Bronchial epithelial cell (primary cell): ENCODE measurements at regions not wholly inside any gene's neighbourhood (a gene's known extent, or its start where the extent isn't known, plus 50 kb on each side); places are given as distances from the start of the nearest gene placed in this dataset.

Experiments
- DNase-seq: peaks from one replicate; pipeline ENCODE4 v3.0.0-alpha.2; 2010; ENCODE audit warnings: low read depth
- FAIRE-seq: peaks from 2 replicates; lab custom pipeline; 2011; peaks lifted over from hg19 to GRCh38; lab: Jason Lieb, UNC
- H3K27me3 ChIP-seq: 2 replicates; pipeline ENCODE4 v1.5.1; 2011; ENCODE audit warnings: low read length; ENCODE audit not compliant: control insufficient read depth, insufficient read depth
- H3K36me3 ChIP-seq: 2 replicates; pipeline ENCODE4 v1.5.1; 2011; ENCODE audit warnings: low read length; ENCODE audit not compliant: control insufficient read depth, insufficient read depth
- H3K4me3 ChIP-seq: 2 replicates; pipeline ENCODE4 v1.5.1; 2011; ENCODE audit warnings: mild to moderate bottlenecking, low read depth, low read length, control low read depth
- CTCF ChIP-seq: IDR thresholded peaks from 2 replicates; pipeline ENCODE4 v1.5.1; 2011; ENCODE audit warnings: mild to moderate bottlenecking, moderate library complexity, low read length, control low read depth, inconsistent platforms; ENCODE audit not compliant: insufficient read depth, severe bottlenecking

GRCh38 chrX:727738-728621 lies 97.4 kb downstream of the SHOX start:
- no peak for FAIRE-seq

GRCh38 chrX:725971-726370 lies 95.4 kb downstream of the SHOX start:
- H3K4me3 ChIP-seq, result no peak overlapping the region
- TF ChIP-seq CTCF, result no peak
- no peaks in the 10 kb centered on the region for H3K27me3 ChIP-seq
- no peaks in the 10 kb centered on the region for H3K36me3 ChIP-seq
- FAIRE-seq (no peak), DNase-seq (no peak)

More at GRCh38 chrX:727738-728621, 97.4 kb downstream of the SHOX start:
- no peaks in the 10 kb centered on the region for H3K27me3 ChIP-seq
- H3K36me3 ChIP-seq, result no peaks in the 10 kb centered on the region
- no peak for TF ChIP-seq CTCF
- no peak overlapping the region for H3K4me3 ChIP-seq
- no peak for DNase-seq

- FAIRE-seq (no peak), DNase-seq (no peak)
- Histone ChIP-seq H3K36me3 (no peaks in the 10 kb centered on the region), H3K27me3 (no peaks in the 10 kb centered on the region), H3K4me3 (no peak overlapping the region)
- TF ChIP-seq CTCF, result no peak
Measured at GRCh38 chrX:724256-724655, 93.7 kb downstream of the SHOX start.

GRCh38 chrX:723781-724180 lies 93.2 kb downstream of the SHOX start:
- Histone ChIP-seq H3K4me3 (no peak overlapping the region), H3K27me3 (no peaks in the 10 kb centered on the region), H3K36me3 (no peaks in the 10 kb centered on the region)
- no peak for TF ChIP-seq CTCF
- no peak for FAIRE-seq
- DNase-seq, result no peak

- no peaks in the 10 kb centered on the region for H3K27me3 ChIP-seq
- FAIRE-seq (no peak), DNase-seq (no peak)
- H3K4me3 ChIP-seq, result no peak overlapping the region
- H3K36me3 ChIP-seq, result no peaks in the 10 kb centered on the region
- TF ChIP-seq CTCF, result no peak
Measured at GRCh38 chrX:721354-721753, 90.8 kb downstream of the SHOX start.
